HG03521 (cell line): ENCODE measurements at regions not wholly inside any gene's neighbourhood (a gene's known extent, or its start where the extent isn't known, plus 50 kb on each side); places are given as distances from the start of the nearest gene placed in this dataset.
"Not testable (repeated sequence)": the region's sequence is repeated elsewhere in the genome, so short reads cannot be mapped to it uniquely, and the experiment has no call there.

Source experiments
- ATAC-seq: cut with Tn5 transposase; IDR thresholded peaks from one replicate; pipeline ENCODE4 v1.9.1; 2021; ENCODE audit warnings: mild to moderate bottlenecking, moderate library complexity; ENCODE audit not compliant: unreplicated experiment

DNA sequence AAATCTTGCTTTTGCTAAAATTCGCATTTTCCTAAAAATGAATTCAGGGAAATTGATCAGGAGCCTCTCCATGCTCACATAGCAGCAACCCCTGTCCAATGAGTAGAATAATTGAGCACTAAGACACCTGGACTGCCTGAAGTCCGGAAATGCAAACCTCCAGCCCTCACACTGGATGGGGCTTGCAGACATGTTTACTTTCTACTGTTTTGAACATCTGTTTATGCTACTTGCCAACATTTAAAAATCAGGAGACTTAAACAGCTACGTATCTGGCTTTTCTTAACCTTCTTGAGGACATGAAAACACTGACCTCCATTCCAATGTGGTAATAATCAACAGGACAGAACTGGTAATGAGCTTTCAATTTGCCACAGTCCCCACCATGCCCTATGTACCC is 184.4 kb downstream of the SHOX2 start:
- ATAC-seq: no peak

GRCh38 chr3:157920822-157921700 is 185.2 kb downstream of the SHOX2 start:
- ATAC-seq: no peak

GRCh38 chr3:157919319-157919887 is 186.8 kb downstream of the SHOX2 start:
- no peak for ATAC-seq

DNA sequence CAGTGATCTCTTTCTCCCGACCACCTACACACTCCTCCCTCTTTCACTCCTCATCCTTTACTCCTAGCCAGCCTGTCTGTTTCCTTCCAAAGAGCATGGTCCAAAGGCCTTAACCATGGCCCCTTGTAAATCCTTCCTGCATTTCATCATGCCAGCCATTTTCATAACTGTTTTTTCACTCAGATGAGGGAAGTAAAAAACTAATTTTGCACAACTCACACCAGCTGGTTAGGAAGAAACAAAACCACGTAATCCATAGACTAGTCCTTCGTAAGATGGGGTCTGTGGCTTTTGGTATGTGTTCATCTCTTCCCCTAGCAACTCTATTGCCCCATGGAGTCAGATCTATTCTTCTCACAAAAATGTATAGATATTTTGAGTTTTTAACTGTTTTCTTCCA is 187.8 kb downstream of the SHOX2 start:
- ATAC-seq: no peak

- ATAC-seq: no peak
These were observed 189.5 kb downstream of the SHOX2 start for GRCh38 chr3:157916672-157917071.

DNA sequence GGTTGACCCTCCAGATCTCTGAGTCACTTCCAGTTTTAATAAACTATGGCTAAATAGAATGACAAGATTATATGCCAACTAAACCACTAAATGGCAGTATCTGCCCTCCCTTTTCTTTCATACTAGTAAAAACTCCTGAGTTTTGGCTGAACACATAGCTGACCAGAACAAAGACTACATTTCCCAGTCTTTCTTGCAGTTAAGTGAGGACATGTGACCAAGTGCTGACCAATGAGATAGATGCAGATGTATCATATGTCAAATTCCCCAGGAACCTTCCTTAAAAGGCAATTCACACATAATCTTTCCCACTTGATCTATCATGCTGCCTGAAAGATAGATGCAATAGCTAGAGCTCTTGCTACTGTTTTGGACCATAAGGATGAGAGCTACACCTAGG is 191.3 kb downstream of the SHOX2 start:
- no peak for ATAC-seq

DNA sequence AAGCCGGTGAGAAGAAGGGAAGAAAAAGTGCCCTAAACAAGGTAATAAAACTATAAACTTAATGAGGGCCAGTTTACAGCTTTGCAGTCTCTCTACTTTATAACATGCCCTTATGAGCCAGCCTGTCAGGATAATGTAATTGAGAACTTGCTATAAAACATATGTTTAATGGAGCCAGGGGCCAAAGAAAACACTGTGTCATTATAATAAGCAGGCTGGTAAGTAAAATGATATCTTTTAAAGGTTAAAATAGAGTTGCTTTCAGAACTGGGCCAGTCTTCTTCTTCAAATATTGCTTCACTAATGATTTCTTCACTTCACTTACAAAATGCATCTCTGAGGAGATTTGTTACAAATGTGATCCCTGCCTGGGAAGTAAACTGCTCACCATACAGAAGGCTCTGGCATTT is 192.5 kb downstream of the SHOX2 start:
- ATAC-seq: no peak

- ATAC-seq: no peak
These were observed 193.4 kb downstream of the SHOX2 start for GRCh38 chr3:157912514-157913451.

DNA sequence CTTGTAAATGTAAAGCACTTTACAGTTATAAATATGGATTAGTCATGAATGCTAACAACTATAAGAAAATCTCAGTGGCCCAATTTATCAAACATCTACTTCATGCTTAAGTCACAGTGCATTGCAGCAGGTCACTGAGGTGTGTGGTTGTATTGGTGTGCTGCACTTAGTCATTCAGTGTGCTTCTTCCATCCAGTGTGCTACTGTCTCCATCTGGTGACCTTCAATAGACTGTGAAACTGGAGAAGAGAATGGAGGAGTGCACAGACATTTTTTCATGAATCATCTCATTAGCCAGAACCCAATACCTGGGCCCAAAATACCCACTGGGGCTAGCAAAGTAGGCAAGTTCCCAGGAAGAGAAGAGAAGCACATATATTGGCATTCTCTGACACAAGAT is 199.6 kb downstream of the SHOX2 start:
- ATAC-seq: no peak

DNA sequence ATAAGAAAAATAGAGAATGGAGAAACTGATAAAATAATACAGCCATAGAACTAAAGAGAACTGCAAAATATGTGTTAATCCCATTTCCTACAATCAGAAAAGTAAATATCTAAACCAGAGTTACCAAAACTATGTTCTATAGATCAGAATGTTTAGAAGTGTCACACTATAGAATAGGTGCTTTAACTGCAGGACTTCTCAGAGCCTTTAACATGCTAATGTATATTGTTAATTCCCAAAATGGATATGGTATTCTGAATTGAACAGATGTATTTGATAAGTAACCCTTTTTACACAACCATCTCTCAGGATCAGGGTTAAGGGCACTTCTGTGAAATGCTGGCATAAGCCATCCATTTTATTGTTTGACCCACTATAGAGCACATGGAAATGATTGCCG is 200.3 kb downstream of the SHOX2 start:
- ATAC-seq: no peak

DNA sequence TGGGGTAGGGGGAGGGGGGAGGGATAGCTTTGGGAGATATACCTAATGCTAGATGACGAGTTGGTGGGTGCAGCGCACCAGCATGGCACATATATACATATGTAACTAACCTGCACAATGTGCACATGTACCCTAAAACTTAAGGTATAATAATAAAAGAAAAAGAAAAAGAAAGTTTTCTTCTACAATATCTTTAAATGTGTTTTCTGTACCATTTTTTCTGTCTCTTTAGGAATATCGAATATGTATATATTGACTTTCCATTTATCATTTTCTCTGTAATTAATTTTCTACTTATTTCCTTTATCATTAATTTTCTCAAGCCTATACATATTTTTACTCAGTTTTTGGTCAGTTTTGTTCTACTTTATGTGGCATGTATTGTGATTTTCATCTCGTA is 203.5 kb downstream of the SHOX2 start:
- ATAC-seq: not testable (repeated sequence)

DNA sequence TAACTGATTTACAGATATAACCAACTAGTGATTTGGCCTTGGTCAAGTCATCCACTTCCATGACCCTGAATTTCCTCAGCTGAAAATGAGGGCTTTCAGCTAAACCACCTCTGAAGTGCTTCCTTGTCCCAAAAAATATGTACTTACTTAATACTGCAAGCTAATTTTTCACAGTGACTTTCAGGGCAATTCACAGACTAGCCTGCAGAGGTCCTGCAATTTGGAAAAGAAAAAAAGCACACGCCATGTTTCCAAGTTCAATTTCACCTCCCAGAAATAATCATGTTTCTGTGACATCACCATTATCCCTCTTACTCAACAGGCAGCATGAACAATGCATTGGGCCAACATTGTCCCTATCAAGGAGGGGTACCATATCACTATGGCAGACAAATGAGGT is 218.2 kb downstream of the SHOX2 start:
- ATAC-seq: no peak

DNA sequence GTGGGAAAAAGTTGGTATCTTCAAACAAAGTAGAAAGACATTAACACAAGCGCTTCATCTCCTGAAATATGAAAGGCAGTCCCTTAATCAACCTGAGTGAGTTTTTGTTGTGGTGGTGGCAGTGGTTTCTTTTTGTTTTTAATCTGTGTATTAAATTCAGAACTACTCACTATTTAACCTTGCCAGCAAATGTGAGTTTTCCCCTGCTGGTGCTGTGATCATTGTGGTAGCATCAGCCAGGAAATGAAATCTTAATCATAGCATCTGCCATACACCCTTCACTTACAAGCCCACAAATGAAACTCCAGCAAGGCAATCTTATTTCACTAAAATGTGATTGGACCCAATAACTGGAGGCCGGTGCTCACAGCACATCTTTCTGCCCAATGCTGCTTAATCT is 229.7 kb downstream of the SHOX2 start:
- no peak for ATAC-seq

- no peak for ATAC-seq
These were observed 233.3 kb downstream of the SHOX2 start for GRCh38 chr3:157872902-157873301.

DNA sequence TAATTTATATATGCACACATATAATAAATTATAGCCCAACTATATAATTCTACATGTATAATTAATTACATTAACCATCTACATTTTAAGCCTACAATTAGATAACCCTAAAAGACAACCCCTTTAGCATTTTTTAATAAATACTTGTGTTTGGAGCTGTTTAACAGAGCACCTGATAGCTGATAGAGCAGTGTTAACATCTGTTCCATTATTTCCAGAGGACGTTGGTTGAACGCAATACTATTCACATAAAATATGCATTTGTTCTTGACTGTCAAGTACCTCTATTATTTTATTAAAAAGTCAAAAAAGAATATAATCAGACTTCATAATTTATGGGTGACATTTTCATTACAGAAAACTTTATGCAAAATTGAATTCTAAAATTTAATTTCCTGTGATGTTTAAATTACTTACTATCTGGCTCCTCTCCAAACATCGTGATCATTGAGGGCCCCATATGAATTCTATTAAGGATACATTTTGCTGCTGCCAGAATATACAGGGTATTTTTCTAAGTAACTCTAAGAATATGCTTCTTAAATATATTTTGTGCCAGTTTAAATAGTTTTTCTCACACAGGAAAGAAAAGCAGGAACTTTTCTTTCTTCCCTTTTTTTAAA is 234.3 kb downstream of the SHOX2 start:
- ATAC-seq: no peak

GRCh38 chr3:157871248-157871647 is 235.0 kb downstream of the SHOX2 start:
- ATAC-seq: no peak

- no peak for ATAC-seq
These were observed 237.3 kb downstream of the SHOX2 start for GRCh38 chr3:157868946-157869345.

DNA sequence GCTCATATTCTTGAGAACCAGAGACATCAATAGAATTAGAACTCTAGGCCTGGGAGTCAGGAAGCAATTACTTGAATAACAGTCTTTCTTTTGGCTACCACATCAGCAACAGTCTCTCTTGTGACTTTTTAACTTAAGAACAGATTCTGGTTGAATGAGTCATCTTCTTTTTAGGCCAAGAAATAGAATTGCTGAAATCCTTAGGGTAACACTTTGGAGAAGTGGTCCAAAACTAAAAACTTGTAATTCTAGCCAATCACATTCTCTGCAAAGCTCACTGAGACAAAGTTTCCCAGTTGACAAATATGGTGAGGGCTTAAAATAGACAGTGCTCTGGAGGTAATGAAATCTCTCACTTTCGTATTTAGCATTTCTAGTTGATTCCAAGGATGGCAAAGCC is 238.0 kb downstream of the SHOX2 start:
- ATAC-seq: no peak

DNA sequence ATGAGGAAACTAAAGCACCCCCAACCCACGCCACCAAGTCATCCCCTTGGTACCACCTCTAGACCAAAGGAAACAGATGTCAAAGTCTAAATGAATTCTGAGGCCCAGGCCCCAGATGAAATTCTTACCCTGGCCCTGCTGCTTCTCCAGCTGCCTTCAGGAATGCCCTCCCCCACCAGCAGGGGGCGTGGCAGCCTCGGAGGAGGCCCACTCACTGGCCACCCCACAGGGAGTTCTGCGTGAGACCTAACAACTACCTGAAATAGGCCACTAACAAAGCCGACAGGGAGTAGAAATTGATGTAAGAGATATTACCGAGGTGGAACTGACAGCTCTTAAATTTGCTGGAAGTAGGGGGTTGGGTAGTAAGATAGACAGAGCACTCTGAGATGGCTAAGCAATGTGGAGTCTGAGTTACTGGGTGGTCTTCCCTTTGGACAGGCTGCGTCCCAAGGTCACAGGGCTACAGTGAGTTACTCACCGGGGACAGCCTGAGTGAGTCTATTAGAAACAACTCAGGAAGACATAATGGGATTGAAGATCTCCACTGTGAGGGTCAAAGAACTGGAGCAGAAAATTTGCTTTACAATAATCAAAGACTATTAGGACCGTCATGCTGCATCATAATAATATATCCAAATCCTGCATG is 240.7 kb downstream of the SHOX2 start:
- ATAC-seq: peak; percentile 80

DNA sequence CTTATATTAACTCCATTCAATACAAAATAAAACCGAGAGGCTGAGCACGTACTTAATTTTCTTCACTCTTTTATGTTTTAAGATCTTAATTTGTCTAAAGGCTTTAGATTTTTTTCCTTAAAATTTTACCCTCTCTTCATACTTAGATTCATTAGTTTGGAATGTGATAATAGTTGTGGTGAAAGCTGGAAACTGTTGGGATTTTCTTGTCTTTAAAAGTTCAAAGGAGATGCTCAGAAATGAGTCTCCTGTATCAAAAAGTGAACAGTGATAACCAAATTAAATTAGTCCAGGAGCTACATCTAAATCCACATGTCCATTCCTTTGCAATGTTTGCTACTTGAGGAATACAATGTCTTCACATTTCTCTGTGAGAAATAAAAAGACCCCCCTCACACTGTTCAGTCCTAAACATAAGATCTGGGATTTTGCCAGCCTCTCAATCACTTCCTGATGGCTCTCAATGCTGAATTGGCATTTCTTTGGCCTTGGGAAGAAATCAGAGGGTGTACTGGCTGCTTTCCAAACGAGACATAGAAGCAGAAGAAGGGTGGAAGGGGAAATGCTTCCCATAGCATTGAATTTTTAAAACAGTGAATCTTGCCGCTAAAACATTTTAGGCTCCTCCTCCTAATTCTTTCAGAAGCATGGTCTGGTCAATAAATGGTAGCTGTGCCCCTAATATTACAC is 245.0 kb downstream of the SHOX2 start:
- no peak for ATAC-seq
